Inferior parietal cortex (tissue), 1 donor: ENCODE measurements at regions not wholly inside any gene's neighbourhood (a gene's known extent, or its start where the extent isn't known, plus 50 kb on each side); places are given as distances from the start of the nearest gene placed in this dataset.
A peak's percentile ranks its signal among the peaks of the same experiment; 100 is the strongest.
"Not testable (repeated sequence)": the region's sequence is repeated elsewhere in the genome, so short reads cannot be mapped to it uniquely, and the experiment has no call there.

Experiments
- DNase-seq: peaks from one replicate; pipeline ENCODE4 v3.0.0-alpha.2; 2016; ENCODE audit errors: extremely low spot score

- no peak for DNase-seq
Measured at GRCh38 chr4:164207460-164207859, 546.5 kb upstream of the SMIM31 start.

GRCh38 chr4:164210377-164210776, 543.6 kb upstream of the SMIM31 start:
- DNase-seq: no peak

GRCh38 chr4:164212134-164212533, 541.8 kb upstream of the SMIM31 start:
- DNase-seq: no peak

DNA sequence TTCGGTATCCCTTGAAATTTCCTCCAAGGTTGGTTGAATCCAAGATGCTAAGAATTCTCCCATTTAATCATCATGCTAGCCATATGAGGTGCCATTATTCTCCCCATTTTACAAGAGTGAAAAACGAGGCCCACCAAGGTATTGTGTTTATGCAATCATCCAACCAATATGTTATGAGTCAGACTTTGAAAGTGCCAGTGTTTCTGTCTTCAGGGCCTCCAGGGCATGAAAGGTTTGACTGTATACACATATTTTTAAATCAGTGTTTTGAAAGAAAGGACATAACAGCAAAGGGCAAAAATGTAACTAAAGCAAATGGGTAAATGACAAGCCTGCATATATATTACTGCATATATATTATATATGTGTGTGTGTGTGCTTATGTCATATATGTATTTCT, 541.2 kb upstream of the SMIM31 start:
- no peak for DNase-seq

DNA sequence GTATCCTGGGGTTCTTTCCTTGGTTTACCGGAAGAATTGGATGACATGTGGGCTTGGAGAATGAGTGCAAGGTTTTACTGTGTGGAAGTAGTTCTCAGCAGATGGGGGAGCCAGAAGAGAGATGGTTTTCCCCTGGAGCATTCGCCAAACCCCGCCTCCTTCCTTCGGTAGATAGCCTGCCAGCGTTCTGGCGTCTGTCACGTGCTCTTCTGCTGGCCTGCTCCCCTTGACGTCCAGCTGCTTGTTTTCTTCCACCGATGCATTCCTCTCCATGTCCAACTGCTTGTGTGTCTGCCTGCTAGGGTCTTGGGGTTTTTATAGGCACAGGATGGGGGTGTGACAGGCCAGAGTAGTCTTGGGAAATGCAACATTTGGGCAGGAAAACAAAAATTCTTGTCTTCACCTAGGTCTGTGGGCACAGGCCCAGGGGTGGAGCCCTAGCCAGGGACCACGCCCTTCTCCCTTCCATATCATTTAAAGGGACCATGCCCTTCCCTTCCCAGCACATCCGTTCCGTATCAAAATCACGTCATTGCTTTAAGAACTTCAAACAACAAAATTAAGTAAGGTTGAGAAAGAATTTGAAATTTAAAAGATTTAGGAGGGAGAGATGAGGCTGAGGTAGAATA, 538.7 kb upstream of the SMIM31 start:
- no peak for DNase-seq

GRCh38 chr4:164221631-164222030, 532.3 kb upstream of the SMIM31 start:
- DNase-seq: no peak

DNA sequence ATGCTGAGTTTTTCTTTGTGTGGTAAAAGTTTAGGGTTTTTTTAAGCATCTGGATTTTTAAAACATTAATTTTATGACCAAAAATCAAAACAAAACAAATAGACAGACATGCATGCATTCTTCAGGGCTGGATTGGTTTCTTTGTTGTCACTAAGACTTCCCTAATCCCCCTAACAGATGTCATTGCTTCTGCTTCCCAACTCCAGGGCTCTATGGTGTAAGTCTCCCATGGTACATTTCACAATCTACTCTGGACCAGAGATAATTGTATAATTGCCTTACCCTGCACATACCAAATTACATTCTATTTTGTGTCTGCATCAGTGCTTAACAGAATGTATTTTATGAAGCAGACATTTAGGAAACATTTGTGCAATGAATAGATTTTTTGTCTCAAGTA, 529.1 kb upstream of the SMIM31 start:
- DNase-seq: no peak

DNA sequence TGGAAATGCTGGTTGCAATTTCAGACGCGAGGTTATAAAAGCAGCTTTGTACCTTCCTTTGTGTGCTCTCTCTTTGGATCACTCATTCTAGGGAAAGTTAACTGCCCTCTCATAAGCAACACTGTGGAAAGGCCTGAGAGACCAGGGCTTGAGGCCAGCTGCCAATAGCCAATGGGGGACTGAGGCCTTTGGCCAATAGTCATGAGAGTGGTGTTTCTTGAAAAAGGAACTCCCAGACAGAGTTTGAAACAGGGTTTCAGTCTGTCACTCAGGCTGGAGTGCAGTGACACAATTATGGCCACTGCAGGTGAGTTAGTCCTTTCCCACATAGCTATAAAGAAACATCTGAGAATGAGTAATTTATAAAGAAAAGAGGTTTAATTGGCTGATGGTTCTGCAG, 524.7 kb upstream of the SMIM31 start:
- DNase-seq: no peak

DNA sequence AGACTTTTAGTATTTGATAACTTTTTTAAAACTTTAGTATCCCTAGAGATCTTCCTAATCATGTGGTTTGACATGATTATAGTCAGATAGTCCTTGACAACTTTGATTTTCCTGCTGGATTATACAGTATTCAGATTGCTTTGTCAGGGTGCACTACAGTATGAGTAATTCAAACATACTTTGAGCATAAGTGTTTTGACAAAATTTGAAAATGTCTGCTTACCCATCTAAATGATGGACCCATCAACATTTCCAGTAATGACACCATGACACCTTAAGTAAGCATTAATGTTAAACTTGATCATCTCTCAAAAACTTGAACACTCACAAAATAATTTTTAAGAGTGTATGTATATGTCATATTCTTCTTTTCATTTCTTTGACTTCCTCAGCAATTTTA, 514.5 kb upstream of the SMIM31 start:
- DNase-seq: no peak

GRCh38 chr4:164239976-164240375, 514.0 kb upstream of the SMIM31 start:
- no peak for DNase-seq

- DNase-seq: peak; percentile 24
Measured at GRCh38 chr4:164251257-164251656, 502.7 kb upstream of the SMIM31 start.

DNA sequence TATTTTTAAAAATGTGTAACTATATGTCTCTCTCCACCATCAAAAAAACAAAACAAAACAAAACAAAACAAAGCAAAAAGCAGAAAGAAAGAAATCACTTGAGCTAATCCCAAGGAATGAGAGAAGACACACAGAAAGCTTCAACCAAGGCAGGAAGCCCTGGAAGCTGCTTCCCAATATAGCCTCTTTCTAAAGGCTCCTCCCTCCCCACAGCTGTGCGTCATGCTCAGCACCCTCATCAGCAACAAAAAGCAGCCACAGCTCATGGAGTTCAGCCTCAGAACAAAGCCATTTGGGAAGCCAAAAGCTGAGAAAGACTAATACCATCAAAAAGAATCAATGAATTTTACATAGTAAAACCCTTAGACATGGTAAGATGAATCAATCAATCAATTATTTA, 501.6 kb upstream of the SMIM31 start:
- DNase-seq: peak; percentile 70

GRCh38 chr4:164261831-164262230, 492.1 kb upstream of the SMIM31 start:
- DNase-seq: no peak

- DNase-seq: not testable (repeated sequence)
Measured at GRCh38 chr4:164262508-164262907, 491.4 kb upstream of the SMIM31 start.

- not testable (repeated sequence) for DNase-seq
Measured at GRCh38 chr4:164277414-164277813, 476.5 kb upstream of the SMIM31 start.

DNA sequence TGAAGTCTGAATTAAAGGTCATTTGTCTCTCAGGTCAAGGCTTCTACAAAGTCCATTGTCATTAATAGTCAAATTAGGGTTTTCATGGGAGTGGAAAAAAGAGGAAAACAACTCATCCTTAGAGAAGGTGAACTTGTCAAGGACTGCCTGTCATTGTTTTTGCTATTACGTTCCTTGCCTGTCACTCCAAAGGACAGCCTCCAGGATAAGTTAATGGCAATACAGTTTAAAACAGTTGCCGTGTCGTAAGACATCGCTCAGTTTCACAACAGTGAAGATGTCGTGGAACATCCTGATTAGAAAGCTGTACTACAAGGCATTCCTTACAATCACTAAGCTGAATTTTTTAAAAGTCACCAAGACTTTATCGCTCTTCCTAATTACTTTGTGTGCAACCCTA, 466.8 kb upstream of the SMIM31 start:
- no peak for DNase-seq

GRCh38 chr4:164288578-164288977, 465.4 kb upstream of the SMIM31 start:
- DNase-seq: no peak

- no peak for DNase-seq
Measured at GRCh38 chr4:164293203-164293602, 460.7 kb upstream of the SMIM31 start.

DNA sequence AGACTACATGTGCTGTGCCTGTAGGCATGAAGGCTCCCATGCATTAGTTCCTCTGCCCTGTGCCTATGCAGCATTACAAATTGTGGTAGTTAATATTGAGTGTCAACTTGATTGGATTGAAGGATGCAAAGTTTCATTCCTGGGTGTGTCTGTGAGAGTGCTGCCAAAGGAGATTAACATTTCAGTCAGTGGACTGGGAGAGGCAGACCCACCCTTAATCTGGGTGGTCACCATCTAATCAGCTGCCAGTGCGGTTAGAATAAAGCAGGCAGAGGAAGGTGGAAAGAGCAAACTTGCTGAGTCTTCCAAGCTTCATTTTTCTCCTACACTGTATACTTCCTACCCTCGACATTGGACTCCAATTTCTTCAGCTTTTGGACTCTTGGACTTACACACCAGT, 460.2 kb upstream of the SMIM31 start:
- no peak for DNase-seq

DNA sequence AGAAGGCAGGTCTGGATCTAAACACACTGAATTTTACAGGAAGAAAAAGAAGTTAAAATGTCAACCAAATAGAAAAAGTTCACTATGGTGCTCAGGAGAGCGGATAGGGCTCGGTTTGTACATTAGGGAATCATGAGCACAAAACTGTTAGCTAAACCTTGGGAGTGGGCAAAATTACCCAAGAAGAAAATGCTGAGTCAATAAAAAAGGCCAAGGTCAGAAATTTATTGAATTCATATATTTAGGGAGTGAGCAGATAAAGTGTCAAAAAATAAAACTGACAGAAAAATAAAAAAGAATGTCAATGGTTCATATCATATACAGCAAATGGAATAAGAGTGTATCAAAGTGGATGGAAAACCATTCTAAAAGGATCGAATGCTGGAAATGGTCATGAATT, 452.5 kb upstream of the SMIM31 start:
- no peak for DNase-seq

DNA sequence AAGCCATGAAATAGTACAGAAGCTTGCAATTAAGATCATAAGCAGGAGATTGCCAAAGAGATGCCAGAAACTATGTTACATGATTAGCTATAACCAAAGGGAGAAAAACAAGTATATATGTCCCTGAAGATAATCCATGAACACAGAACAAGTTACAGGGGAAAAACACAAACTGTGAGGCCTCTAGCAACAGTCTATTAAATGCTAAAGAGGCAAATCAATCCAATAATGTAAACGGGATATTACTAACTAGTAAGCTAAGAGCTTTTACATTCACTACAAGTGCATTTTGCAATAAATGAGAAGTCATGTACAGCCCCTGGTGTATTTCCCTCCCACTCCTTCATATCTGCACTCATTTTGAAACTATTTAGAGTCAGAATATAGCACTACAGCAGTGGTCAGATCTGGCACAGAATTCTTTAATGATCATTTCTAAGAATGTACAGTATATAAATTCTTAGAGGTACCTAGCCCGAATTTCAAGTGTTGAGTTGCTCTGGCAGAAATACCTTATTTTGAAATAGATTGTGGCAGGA, 449.8 kb upstream of the SMIM31 start:
- DNase-seq: no peak

- no peak for DNase-seq
Measured at GRCh38 chr4:164304861-164305260, 449.1 kb upstream of the SMIM31 start.

GRCh38 chr4:164307262-164307661, 446.7 kb upstream of the SMIM31 start:
- DNase-seq: no peak

- no peak for DNase-seq
Measured at GRCh38 chr4:164312671-164313070, 441.3 kb upstream of the SMIM31 start.
